Gastrocnemius medialis (tissue), 4 donors: ENCODE measurements at regions not wholly inside any gene's neighbourhood (a gene's known extent, or its start where the extent isn't known, plus 50 kb on each side); places are given as distances from the start of the nearest gene placed in this dataset.

Experiments
- ATAC-seq, 2 donors: fragments of 150-250 bp; one replicate each; pipeline ENCODE4 v1.9.1; 2016
- DNase-seq, 2 donors: peaks; one replicate each; pipeline ENCODE4 v3.0.0-alpha.2; 2019
- H3K27ac ChIP-seq, 4 donors: fragments of 200-600 bp; sonication (generic); 1 replicate in 1 of 4; 2 replicates in 3 of 4; pipeline ENCODE4 v1.5.1; 2016 to 2018; ENCODE audit warnings: mild to moderate bottlenecking in 2 of 4, moderate library complexity in 1 of 4
- H3K27me3 ChIP-seq, 3 donors: fragments of 200-600 bp; sonication (generic) in 2 of 3; 1 replicate in 1 of 3; 2 replicates in 2 of 3; pipeline versions ENCODE4 v1.5.1 to v1.6.0; 2016 to 2019; ENCODE audit warnings: mild to moderate bottlenecking in 1 of 3, moderate library complexity in 1 of 3
- H3K36me3 ChIP-seq, 2 donors: fragments of 200-600 bp; sonication (generic) in 1 of 2; one replicate each; pipeline ENCODE4 v1.5.1; 2017 to 2018
- H3K4me1 ChIP-seq, 2 donors: fragments of 200-600 bp; sonication (generic) in 1 of 2; one replicate each; pipeline ENCODE4 v1.5.1; 2016 to 2017; ENCODE audit warnings: mild to moderate bottlenecking in 2 of 2
- H3K4me3 ChIP-seq, 4 donors: fragments of 200-600 bp; sonication (generic) in 3 of 4; 1 replicate in 1 of 4; 2 replicates in 3 of 4; pipeline ENCODE4 v1.5.1; 2016 to 2019; ENCODE audit warnings: mild to moderate bottlenecking in 2 of 4
- H3K9me3 ChIP-seq, 3 donors: fragments of 200-600 bp; sonication (generic) in 2 of 3; 1 replicate in 1 of 3; 2 replicates in 2 of 3; pipeline ENCODE4 v1.5.1; 2016 to 2019
- CTCF ChIP-seq, 5 experiments: fragments of 450-650 bp in 3 of 5; fragments of 200-600 bp in 2 of 5; sonication (generic) in 2 of 5; IDR thresholded peaks in 4 of 5; conservative IDR thresholded peaks in 1 of 5; 1 replicate in 4 of 5; 2 replicates in 1 of 5; pipeline ENCODE4 v1.5.1; 2016 to 2019; ENCODE audit warnings: antibody characterized with exemption in 5 of 5, mild to moderate bottlenecking in 3 of 5, moderate library complexity in 3 of 5
- POLR2A ChIP-seq, 2 donors: fragments of 450-650 bp; IDR thresholded peaks; one replicate each; pipeline ENCODE4 v1.6.1; 2017; ENCODE audit warnings: antibody characterized with exemption in 2 of 2, mild to moderate bottlenecking in 2 of 2, moderate library complexity in 2 of 2
- in situ Hi-C, 4 donors: fragments of 200-750 bp; cut with MboI; loops; one replicate each; pipeline versions ENCODE4 v1.15.0 to v1.8.0; 2017; ENCODE audit warnings: low sequenced_read_pairs in 4 of 4
- intact Hi-C: fragments of 100-400 bp; cut with DNase I; formaldehyde crosslinking; loops from one replicate; pipeline ENCODE4 v1.15.1; 2023; ENCODE audit warnings: low total_unique reads

- no peak overlapping the region for H3K4me3 ChIP-seq
- no peaks in the 10 kb centered on the region for H3K9me3 ChIP-seq
- ATAC-seq: no peak
- H3K27ac ChIP-seq: no peak overlapping the region
- no peaks in the 10 kb centered on the region for H3K27me3 ChIP-seq
- no peaks in the 10 kb centered on the region for H3K4me1 ChIP-seq
- in situ Hi-C loops (no loop called here), intact Hi-C loops (no loop called here)
- no peak for TF ChIP-seq CTCF (IDR thresholded peaks at IDR 0.05 in 4 of 5, conservative IDR thresholded peaks at IDR 0.05 in 1 of 5)
- TF ChIP-seq POLR2A (IDR thresholded peaks at IDR 0.05): no peak
- no peaks in the 10 kb centered on the region for H3K36me3 ChIP-seq
- DNase-seq: no peak
Measured at GRCh38 chr2:185954389-185954788, 215.8 kb downstream of the FSIP2 start.

- ATAC-seq (no peak), DNase-seq (no peak)
- in situ Hi-C loops: no loop called here
- TF ChIP-seq POLR2A (IDR thresholded peaks at IDR 0.05): no peak
- TF ChIP-seq CTCF (IDR thresholded peaks at IDR 0.05 in 4 of 5, conservative IDR thresholded peaks at IDR 0.05 in 1 of 5): no peak
- Histone ChIP-seq H3K4me3 (no peak overlapping the region), H3K27ac (no peak overlapping the region), H3K4me1 (no peaks in the 10 kb centered on the region), H3K9me3 (no peaks in the 10 kb centered on the region), H3K36me3 (no peaks in the 10 kb centered on the region), H3K27me3 (no peaks in the 10 kb centered on the region)
- intact Hi-C loops: no loop called here
Measured at GRCh38 chr2:185955050-185955449, 216.4 kb downstream of the FSIP2 start.

GRCh38 chr2:185967335-185967734, 228.7 kb downstream of the FSIP2 start:
- no peak overlapping the region for H3K4me3 ChIP-seq
- in situ Hi-C loops (no loop called here), intact Hi-C loops (no loop called here)
- no peaks in the 10 kb centered on the region for H3K36me3 ChIP-seq
- H3K27ac ChIP-seq: no peak overlapping the region
- TF ChIP-seq POLR2A (IDR thresholded peaks at IDR 0.05): no peak
- ATAC-seq: no peak
- DNase-seq: no peak
- no peaks in the 10 kb centered on the region for H3K9me3 ChIP-seq
- no peaks in the 10 kb centered on the region for H3K4me1 ChIP-seq
- no peaks in the 10 kb centered on the region for H3K27me3 ChIP-seq

- intact Hi-C loops (no loop called here), in situ Hi-C loops (no loop called here)
- TF ChIP-seq CTCF (IDR thresholded peaks at IDR 0.05 in 4 of 5, conservative IDR thresholded peaks at IDR 0.05 in 1 of 5) (no peak), POLR2A (IDR thresholded peaks at IDR 0.05) (no peak)
- H3K27me3 ChIP-seq: no peaks in the 10 kb centered on the region
- no peak overlapping the region for H3K4me3 ChIP-seq
- no peaks in the 10 kb centered on the region for H3K9me3 ChIP-seq
- DNase-seq: no peak
- no peak for ATAC-seq
- H3K4me1 ChIP-seq: no peaks in the 10 kb centered on the region
- H3K27ac ChIP-seq: no peak overlapping the region
- no peaks in the 10 kb centered on the region for H3K36me3 ChIP-seq
Measured at GRCh38 chr2:185970148-185970852, 231.7 kb downstream of the FSIP2 start.

- TF ChIP-seq CTCF (IDR thresholded peaks at IDR 0.05 in 4 of 5, conservative IDR thresholded peaks at IDR 0.05 in 1 of 5) (no peak), POLR2A (IDR thresholded peaks at IDR 0.05) (no peak)
- DNase-seq: no peak
- Histone ChIP-seq H3K27ac (no peak overlapping the region), H3K4me3 (no peak overlapping the region), H3K27me3 (no peaks in the 10 kb centered on the region), H3K36me3 (no peaks in the 10 kb centered on the region), H3K4me1 (no peaks in the 10 kb centered on the region), H3K9me3 (no peaks in the 10 kb centered on the region)
- ATAC-seq: no peak
- in situ Hi-C loops (no loop called here), intact Hi-C loops (no loop called here)
Measured at GRCh38 chr2:185978634-185979407, 240.2 kb downstream of the FSIP2 start.
